Right forelimb (tissue), 1 donor: ENCODE measurements at regions not wholly inside any gene's neighbourhood (a gene's known extent, or its start where the extent isn't known, plus 50 kb on each side); places are given as distances from the start of the nearest gene placed in this dataset.
"Not testable (repeated sequence)": the region's sequence is repeated elsewhere in the genome, so short reads cannot be mapped to it uniquely, and the experiment has no call there.

Experiments
- DNase-seq: peaks from one replicate; pipeline ENCODE4 v3.0.0-alpha.2; 2018

DNA sequence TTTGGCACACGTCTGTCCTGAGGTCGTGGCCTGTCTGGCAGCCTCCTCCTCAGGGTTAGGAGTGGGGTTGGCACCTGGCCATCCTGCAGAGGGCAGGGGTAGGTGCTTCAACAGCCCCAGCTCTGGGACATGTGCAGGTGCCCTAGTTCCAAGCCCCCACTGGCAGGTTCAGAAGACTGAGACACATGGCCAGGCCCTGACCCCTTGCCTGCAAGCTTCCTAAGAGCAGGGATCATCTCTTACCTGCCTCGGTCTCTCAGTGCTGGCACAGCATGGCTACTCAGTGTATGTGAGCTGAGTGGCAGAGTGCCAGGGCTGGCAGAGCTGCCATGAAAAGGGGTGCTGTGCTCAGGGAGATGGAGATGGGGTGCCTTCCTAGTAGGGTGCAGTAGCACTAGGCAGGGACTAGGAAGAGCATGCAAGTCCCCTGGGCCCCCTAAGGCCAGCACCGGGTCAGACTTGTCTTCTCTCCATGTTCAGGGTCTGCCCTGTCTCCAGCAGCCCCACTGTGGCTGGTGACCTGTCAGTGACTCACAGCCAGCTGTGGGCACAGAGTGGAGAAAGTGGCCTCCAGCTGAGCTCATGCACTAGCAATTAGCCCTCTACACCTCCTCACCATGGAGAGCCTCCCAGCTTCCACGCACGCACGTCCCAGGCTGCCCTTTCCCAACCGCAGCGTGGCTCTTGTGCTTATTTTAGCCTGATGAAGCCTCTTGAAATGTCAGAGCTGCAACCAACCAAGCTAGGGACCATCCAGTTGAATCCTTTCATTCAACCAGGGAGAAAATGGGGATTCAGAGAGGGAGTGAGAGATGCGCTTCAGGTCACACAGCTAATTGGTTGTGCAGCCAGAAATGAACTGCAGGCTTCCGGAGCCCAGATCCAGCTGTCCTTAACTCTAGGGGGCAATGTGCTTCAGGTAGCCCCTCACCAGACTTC, 116.6 kb downstream of the MRPL14 start:
- DNase-seq, result no peak

- DNase-seq, result no peak
Observed at GRCh38 chr6:44009425-44010321, 117.6 kb downstream of the MRPL14 start.

DNA sequence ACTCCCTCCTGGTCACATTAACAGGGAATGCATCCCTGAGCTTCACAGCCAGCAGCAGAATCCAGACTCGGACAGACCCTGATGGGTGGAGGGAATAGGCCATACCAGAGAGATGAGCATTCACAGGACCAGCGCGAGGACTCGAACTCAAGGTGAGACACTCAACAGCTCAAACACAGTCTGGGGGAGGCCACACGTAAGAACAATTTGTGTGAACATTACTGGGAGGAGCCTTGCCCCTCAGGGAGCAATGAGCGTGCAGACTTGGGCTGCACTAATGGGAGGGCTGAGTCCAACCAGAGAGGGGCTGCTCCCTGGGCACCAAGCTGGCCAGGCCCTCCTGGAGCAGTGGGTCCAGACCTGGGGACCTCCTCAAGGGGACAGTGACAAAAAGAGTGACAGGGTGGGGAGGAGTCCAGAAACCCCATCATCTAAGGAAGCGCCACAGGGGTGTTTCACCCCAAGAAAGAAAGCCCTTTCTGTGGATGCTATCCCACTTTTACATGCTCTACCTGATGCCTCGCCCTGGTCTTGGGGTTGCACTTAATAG, 118.4 kb downstream of the MRPL14 start:
- DNase-seq, result no peak

DNA sequence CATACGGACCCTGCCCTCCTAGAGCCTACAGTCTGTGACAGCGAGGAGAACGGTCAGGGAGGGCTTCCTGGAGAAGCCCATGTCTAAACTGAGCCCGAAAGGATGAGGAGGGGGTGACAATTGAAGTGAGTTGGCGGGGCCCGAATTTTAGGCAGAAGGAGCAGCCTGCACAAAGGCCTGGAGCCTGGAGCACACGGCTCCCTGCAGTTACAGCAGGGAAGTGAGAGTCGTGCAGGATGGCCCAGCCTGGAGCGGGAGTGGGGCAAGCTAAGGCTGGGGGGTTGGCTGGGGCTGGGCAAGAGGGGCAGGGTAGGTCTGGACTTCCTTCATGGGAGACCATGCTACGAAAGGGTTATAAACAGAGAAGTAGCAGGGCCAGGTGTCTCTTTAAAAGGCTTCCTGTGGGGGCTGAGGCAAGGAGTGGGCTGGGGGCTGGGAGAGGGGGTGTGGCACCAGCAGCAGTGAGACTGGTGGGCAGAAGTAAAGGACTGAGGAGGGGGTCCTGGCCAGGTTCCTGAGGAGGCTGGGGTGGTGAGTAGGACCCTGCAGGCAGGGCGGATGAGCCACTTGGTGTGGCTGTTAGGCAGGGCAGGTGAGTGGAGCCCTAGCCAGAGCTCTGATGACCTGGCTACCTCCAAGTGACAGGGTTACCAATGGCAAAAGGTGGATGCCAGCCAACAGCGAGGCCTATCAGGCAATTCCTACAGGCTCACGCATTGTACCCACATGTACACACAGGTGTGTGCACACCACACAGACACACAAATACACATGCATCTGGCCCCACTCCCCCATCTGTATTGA, 119.2 kb downstream of the MRPL14 start:
- no peak for DNase-seq

GRCh38 chr6:44006872-44007303, 120.4 kb downstream of the MRPL14 start:
- peak; percentile 19 for DNase-seq

DNA sequence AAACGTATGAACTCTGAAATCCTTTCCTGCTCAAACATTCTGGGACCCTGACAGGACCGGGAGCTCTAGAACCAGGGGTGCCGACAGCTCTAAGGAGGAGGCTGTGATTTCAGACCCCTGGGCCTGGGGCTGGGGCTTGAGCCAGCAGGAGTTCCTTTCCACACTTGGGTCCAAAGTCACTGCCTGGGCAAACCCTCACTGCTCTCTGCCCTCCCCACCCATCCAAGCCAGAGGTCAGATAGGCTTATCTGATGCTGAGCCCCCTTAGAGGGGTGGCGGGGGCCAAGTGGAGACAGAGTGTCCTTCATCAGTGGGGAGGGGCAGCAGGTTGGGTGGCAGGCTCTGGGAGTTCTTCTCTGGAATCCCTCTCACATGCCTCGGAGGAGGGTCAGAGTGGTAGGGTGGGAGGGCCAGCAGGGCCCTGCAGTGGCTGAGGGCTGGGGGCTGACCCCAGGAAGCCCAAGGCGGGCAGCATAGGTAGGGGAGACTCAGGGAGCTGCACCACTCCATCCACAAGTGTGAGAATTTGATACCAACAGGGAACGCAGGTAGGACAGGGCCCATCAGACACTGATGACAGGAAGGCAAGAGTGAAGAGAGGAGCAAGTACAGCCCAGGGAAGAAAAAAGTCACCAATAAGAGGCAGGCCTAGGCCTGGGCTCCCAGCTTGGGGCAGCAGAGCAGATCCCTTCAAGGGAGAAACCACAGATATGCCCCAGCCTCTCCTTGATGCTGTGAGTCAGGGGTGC, 121.0 kb downstream of the MRPL14 start:
- DNase-seq, result peak; percentile 32

DNA sequence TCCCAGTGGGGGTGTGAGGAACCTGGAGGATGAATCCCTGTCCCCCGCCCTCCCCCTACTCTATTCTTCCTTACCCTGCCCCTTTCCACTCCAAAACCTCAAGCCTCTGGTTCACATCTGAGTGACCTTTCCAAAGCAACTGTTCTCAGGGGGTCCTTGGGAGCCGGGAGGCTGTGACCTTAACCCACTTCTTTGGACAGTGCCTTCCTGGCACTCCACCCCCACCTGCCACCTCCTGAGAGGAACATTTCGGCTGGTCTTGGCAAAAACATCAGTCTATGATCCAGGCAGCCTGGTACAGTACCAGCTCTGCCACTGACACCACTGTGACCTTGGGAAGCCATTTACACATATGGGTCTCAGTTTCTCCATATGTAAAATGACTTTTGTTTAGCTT, 121.7 kb downstream of the MRPL14 start:
- peak; percentile 28 for DNase-seq

- DNase-seq, result peak; percentile 42
Observed at GRCh38 chr6:44004625-44005506, 122.4 kb downstream of the MRPL14 start.

DNA sequence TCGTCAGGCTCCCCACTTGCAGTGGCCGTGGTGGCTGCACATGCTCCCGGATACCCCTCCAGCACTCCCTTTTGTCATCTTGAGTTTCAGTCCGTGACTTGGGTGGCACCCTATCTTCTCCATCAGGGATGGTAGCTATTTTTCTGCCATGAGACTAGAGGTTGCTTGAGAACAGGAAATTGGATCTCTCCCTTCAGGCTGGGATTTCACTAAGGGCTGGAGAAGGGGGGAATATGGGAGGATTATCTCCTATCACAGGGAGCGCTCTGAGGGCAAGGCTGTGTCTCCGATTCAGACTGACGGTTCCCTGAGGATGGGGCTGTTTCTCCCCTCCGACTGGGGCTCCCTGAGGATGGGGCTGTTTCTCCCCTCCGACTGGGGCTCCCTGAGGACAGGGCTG, 123.1 kb downstream of the MRPL14 start:
- peak; percentile 11 for DNase-seq

GRCh38 chr6:44003345-44004061, 123.7 kb downstream of the MRPL14 start:
- no peak for DNase-seq

DNA sequence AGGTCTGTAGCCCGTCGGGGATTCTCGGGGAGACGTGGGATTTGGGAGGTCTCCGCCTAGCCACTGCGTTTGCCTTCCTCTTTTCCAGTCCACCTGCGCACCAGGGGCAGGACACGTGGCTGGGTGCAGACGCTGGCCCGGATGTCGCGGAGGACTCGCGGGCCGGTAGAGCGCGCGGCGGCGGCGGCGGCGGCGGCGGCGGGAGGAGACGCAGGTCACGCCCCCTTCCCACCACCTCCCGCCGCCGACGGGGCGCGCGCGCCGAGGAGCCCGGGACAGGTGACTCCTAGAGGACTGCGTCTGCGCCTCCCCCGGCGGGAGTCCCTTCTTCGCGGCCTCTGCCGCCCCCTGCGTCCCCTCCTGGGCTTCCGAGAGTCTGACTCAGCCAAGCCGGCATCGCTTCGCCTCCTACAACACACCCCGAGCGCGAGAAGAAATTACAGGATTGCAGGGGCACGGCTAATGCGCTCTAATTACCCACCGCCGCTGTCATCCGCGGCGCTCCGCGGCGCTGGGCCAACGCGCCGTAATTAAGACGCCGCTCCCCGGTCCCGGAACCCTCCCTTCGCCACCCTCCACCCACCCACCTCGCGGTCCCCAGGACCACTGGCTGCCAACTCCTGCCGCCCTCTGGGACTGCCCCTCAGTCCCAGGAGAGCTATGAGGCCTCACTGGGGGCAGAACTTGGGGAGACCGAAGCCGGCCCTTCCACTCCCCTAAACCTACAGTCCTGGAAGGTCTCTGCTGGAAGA, 124.5 kb downstream of the MRPL14 start:
- DNase-seq, result peak; percentile 70

DNA sequence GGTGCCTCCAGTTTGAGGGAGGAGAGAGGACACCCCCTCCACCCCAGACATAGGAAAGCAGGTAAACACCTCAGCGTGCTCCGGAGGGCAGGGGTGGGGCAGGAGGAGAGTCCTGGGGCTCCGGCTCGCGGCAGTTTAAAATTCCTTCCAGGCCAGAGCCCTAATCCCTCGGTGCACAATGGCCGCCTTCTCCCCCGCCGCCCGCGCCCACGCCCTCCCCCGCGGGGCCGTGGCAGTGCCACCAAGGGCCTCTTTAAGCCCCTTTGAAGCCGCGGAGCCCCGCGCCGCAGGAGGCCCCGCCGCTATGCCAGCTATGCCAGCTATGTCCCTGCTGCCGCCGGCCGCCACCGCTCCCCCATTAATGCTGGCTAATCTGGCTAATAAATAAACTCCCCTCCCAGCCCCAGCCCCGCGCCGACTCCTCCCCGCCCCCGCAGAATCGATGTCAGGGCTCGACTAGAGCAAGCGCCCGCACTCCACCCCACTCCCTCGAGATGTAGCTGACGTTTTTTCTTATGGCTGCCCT, 125.1 kb downstream of the MRPL14 start:
- DNase-seq, result no peak

- DNase-seq, result peak; percentile 46
Observed at GRCh38 chr6:44001318-44002066, 125.8 kb downstream of the MRPL14 start.

GRCh38 chr6:44000164-44000842, 126.9 kb downstream of the MRPL14 start:
- peak; percentile 44 for DNase-seq

GRCh38 chr6:43999628-44000027, 127.6 kb downstream of the MRPL14 start:
- peak; percentile 9 for DNase-seq

DNA sequence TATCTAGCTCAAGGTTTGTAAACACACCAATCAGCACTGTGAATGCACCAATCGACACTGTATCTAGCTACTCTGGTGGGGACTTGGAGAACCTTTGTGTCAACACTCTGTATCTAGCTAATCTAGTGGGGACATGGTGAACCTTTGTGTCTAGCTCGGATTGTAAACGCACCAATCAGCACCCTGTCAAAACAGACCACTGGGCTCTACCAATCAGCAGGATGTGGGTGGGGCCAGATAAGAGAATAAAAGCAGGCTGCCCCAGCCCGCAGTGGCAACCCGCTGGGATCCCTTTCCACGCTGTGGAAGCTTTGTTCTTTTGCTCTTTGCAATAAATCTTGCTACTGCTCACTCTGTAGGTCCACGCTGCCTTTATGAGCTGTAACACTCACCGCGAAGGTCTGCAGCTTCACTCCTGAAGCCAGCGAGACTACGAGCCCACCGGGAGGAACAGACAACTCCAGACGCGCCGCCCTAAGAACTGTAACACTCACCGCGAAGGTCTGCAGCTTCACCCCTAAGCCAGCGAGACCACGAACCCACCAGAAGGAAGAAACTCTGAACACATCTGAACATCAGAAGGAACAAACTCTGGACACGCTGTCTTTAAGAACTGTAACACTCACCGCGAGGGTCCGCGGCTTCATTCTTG, 128.5 kb downstream of the MRPL14 start:
- not testable (repeated sequence) for DNase-seq
